Colonic mucosa (tissue), 4 donors: ENCODE measurements at regions not wholly inside any gene's neighbourhood (a gene's known extent, or its start where the extent isn't known, plus 50 kb on each side); places are given as distances from the start of the nearest gene placed in this dataset.

Experiments used
- DNase-seq: peaks from one replicate; pipeline ENCODE4 v3.0.0-alpha.2; 2020
- H3K27ac ChIP-seq: fragments of 200-600 bp; one replicate; pipeline ENCODE4 v1.8.0; 2021
- H3K27me3 ChIP-seq: fragments of 200-600 bp; one replicate; pipeline ENCODE4 v1.8.0; 2021
- H3K36me3 ChIP-seq: fragments of 200-600 bp; one replicate; pipeline ENCODE4 v1.8.0; 2021
- H3K4me1 ChIP-seq: fragments of 200-600 bp; one replicate; pipeline ENCODE4 v1.8.0; 2021; ENCODE audit warnings: mild to moderate bottlenecking
- H3K4me3 ChIP-seq: fragments of 200-600 bp; one replicate; pipeline ENCODE4 v1.8.0; 2021
- H3K9ac ChIP-seq, 2 donors: one replicate each; pipeline ENCODE4 v1.7.0; 2013; ENCODE audit warnings: control low read depth in 2 of 2, low read depth in 2 of 2, low read length in 2 of 2
- H3K9me3 ChIP-seq: fragments of 200-600 bp; one replicate; pipeline ENCODE4 v1.8.0; 2021
- intact Hi-C: fragments of 100-400 bp; cut with DNase I; formaldehyde crosslinking; loops from one replicate; pipeline ENCODE4 v1.14.1; 2022
- TF ChIP-seq, protein P1 (sequence below): fragments of 200-600 bp; IDR thresholded peaks from one replicate; pipeline ENCODE4 v1.8.0; 2022; ENCODE audit warnings: antibody characterized with exemption, mild to moderate bottlenecking
- donor health status: healthy.
- donor health status: DM: no; HTN: no; CAD: no.
- donor health status: DM: no; HTN: no; CAD: no.

DNA sequence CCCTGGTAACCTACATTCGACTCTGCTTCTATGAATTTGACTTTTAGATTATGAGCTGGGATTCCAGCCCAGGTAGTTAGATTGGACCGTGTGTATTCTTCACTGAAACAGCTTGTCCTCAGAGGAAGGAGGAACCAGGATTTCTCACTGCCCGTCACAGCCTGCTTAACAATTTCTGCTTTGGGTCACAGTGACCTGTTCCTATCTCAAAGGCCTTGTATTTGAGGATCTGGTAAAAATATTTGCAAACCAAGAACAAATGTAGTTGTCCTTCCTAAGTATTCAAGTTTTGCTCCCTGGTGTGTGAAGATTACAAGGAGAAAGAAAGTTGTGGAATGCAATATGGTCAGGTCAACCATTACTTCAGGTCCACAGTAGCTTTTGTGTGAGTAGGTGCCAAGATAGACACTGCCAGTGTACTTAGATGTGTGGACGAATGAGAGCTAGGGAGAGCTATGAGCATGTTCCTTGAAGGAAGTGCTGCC, 55.1 kb downstream of the KIF4B start:
- intact Hi-C loops, result no loop called here
- DNase-seq, result no peak
- Histone ChIP-seq H3K27ac (no peak overlapping the region), H3K9ac (no peak overlapping the region), H3K36me3 (no peaks in the 10 kb centered on the region), H3K27me3 (no peaks in the 10 kb centered on the region), H3K4me3 (no peak overlapping the region), H3K9me3 (no peaks in the 10 kb centered on the region), H3K4me1 (no peaks in the 10 kb centered on the region)
- TF ChIP-seq, protein P1, sequence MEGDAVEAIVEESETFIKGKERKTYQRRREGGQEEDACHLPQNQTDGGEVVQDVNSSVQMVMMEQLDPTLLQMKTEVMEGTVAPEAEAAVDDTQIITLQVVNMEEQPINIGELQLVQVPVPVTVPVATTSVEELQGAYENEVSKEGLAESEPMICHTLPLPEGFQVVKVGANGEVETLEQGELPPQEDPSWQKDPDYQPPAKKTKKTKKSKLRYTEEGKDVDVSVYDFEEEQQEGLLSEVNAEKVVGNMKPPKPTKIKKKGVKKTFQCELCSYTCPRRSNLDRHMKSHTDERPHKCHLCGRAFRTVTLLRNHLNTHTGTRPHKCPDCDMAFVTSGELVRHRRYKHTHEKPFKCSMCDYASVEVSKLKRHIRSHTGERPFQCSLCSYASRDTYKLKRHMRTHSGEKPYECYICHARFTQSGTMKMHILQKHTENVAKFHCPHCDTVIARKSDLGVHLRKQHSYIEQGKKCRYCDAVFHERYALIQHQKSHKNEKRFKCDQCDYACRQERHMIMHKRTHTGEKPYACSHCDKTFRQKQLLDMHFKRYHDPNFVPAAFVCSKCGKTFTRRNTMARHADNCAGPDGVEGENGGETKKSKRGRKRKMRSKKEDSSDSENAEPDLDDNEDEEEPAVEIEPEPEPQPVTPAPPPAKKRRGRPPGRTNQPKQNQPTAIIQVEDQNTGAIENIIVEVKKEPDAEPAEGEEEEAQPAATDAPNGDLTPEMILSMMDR, result no peak

DNA sequence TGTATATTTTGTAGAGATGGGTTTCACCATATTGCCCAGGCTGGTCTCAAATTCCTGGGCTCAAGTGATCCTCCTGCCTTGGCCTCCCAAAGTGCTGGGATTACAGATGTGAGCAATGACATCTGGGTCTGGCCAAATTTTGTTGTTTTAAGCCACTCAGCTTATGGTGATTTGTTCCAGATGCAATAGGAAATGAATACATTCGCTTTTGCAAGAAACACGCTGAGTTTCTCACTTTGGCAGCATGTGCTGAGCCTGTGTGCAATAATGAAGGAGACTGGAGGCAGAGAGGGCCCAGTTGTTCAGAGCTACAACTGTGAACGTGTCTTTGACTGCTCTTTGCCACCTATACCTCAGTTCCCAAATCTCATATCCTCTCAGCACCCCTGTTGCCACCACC, 56.4 kb downstream of the KIF4B start:
- Histone ChIP-seq H3K4me3 (no peak overlapping the region), H3K4me1 (no peaks in the 10 kb centered on the region), H3K27me3 (no peaks in the 10 kb centered on the region), H3K9me3 (no peaks in the 10 kb centered on the region), H3K36me3 (no peaks in the 10 kb centered on the region), H3K9ac (no peak overlapping the region), H3K27ac (no peak overlapping the region)
- TF ChIP-seq, protein P1, result no peak
- intact Hi-C loops, result no loop called here
- DNase-seq, result no peak

DNA sequence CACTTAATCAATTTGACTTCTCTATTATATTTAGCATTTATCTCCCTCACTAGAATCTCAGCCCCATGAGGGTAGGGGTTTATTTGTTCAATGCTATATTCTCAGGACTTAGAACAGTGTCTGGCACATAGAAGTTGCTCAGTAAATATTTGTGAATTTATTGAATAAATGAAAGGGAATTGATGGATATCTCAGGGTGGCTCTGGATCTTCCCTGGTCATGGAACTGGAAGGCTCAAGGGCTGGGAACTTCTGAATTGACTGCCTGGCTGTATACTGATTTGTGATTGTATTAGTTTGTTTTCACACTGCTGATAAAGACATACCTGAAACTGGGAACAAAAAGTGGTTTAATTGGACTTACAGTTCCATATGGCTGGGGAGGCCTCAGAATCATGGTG, 57.2 kb downstream of the KIF4B start:
- Histone ChIP-seq H3K9ac (no peak overlapping the region), H3K36me3 (no peaks in the 10 kb centered on the region), H3K9me3 (no peaks in the 10 kb centered on the region), H3K27me3 (no peaks in the 10 kb centered on the region), H3K4me1 (no peaks in the 10 kb centered on the region), H3K27ac (no peak overlapping the region), H3K4me3 (no peak overlapping the region)
- no peak for DNase-seq
- intact Hi-C loops, result no loop called here
- TF ChIP-seq, protein P1, result no peak

DNA sequence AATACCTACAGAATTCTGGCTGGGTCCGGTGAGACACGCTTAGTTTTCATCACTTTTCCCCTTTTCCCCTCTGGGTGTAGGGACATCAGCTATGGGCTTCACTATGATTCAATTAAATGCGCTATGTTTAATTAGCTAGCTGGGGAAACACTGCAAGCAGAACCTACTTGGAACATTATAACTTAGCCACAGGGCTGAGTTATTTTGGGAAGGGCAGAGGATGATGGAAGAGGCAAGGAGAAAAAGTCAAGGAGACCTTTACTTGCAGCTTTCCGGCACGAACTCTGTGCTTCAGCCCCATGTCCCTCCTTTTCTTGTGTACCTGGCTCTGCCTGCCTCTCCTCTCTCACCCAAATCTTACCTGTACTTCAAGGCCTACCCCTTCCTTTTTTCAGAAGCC, 62.8 kb downstream of the KIF4B start:
- DNase-seq, result no peak
- H3K27ac ChIP-seq, result no peak overlapping the region
- H3K27me3 ChIP-seq, result no peaks in the 10 kb centered on the region
- intact Hi-C loops, result no loop called here
- no peak overlapping the region for H3K4me3 ChIP-seq
- H3K9me3 ChIP-seq, result no peaks in the 10 kb centered on the region
- no peaks in the 10 kb centered on the region for H3K36me3 ChIP-seq
- TF ChIP-seq, protein P1, result no peak
- no peak overlapping the region for H3K9ac ChIP-seq
- no peaks in the 10 kb centered on the region for H3K4me1 ChIP-seq

DNA sequence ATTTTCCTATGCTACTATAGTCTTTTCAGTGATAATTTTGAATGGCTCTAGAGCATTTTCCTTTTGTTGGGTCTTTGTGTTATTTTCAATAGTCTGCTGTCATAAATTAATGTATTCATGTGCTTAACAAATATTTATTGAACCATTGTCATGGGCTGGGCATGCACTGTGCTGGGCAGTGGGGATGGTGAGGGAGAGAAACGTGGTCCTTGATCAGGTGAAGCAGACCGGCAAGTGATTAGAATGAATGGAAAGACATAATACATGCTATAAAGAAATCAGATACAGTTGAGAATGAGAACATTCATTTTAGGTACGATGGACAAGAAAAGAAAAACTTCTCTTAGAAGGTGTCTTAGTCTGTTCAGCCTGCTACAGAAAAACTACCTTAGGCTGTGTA, 66.1 kb downstream of the KIF4B start:
- TF ChIP-seq, protein P1, result no peak
- intact Hi-C loops, result no loop called here

DNA sequence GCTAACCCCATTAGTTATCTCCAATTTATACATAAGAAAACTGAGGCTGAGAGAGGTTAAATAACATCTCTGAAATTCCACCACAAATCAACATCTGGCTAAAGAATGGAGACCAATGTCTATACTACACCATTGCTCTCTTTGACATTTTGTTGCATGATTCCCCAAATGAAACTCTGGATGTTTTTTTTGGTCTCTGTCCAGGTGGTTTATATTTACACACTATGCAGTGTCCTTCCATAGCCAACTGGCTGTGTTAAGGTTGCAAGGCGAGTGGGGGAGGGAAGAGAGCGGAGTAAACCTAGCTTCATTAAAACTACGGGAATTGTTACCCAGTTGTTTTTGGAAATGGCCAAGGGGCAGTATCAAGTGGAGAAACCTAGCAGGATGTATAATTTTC, 67.2 kb downstream of the KIF4B start:
- H3K4me1 ChIP-seq, result no peaks in the 10 kb centered on the region
- TF ChIP-seq, protein P1, result no peak
- no peak overlapping the region for H3K9ac ChIP-seq
- no peaks in the 10 kb centered on the region for H3K9me3 ChIP-seq
- intact Hi-C loops, result no loop called here
- H3K27me3 ChIP-seq, result no peaks in the 10 kb centered on the region
- DNase-seq, result no peak
- no peak overlapping the region for H3K4me3 ChIP-seq
- H3K27ac ChIP-seq, result no peak overlapping the region
- H3K36me3 ChIP-seq, result no peaks in the 10 kb centered on the region

More for the DNA sequence above, 66.1 kb downstream of the KIF4B start:
- H3K27ac ChIP-seq, result no peak overlapping the region
- H3K36me3 ChIP-seq, result no peaks in the 10 kb centered on the region
- no peak overlapping the region for H3K9ac ChIP-seq
- no peaks in the 10 kb centered on the region for H3K4me1 ChIP-seq
- no peaks in the 10 kb centered on the region for H3K27me3 ChIP-seq
- H3K4me3 ChIP-seq, result no peak overlapping the region
- no peaks in the 10 kb centered on the region for H3K9me3 ChIP-seq
- DNase-seq, result no peak
